Endothelial cell of umbilical vein (primary cell): ENCODE measurements at regions not wholly inside any gene's neighbourhood (a gene's known extent, or its start where the extent isn't known, plus 50 kb on each side); places are given as distances from the start of the nearest gene placed in this dataset.

Experiments used
- CTCF ChIP-seq, 2 donors: IDR thresholded peaks; 1 replicate in 1 of 2; 2 replicates in 1 of 2; pipeline ENCODE4 v1.5.1; 2011; ENCODE audit warnings: low read length in 2 of 2, mild to moderate bottlenecking in 2 of 2, moderate library complexity in 2 of 2, control low read depth in 1 of 2, inconsistent platforms in 1 of 2, low read depth in 1 of 2; ENCODE audit not compliant: insufficient read depth in 1 of 2; ENCODE audit errors: extremely low read depth in 1 of 2
- EZH2 ChIP-seq: IDR thresholded peaks from 2 replicates; pipeline ENCODE4 v1.6.1; 2012; ENCODE audit warnings: borderline replicate concordance, low read depth, mild to moderate bottlenecking, moderate library complexity, low read length, inconsistent platforms; ENCODE audit not compliant: severe bottlenecking
- FOS ChIP-seq: IDR thresholded peaks from 2 replicates; pipeline ENCODE4 v1.6.1; 2011; ENCODE audit warnings: mild to moderate bottlenecking, low read length, moderate library complexity, borderline replicate concordance; ENCODE audit not compliant: insufficient read depth
- POLR2AphosphoS5 ChIP-seq: IDR thresholded peaks from 2 replicates; pipeline ENCODE4 v1.6.1; 2012; ENCODE audit warnings: low read depth, mild to moderate bottlenecking, control low read depth, low read length, moderate library complexity; ENCODE audit not compliant: insufficient read depth

DNA sequence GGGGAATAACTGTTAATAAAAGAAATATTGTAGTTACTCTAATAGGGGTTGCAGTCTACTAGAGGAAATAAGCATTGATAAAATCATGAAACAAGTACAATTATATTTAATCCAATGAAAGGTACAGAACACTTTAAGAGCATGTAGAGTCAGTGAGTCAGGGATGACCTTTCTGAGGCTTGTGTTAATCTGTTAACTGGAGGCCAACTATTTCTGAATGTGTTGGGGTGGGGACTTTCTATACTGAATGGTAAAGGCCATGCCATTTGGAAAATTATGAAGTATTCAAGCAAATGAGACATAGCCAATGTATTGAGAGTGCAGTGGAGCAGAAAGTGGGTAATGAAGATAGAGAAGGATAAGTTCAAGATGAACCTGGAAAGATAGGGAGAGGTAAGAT is 646.2 kb downstream of the ADGRL2 start:
- TF ChIP-seq EZH2 (no peak), POLR2AphosphoS5 (no peak), FOS (no peak), CTCF (IDR thresholded peaks at IDR 0.05; ENCODE audit: extremely low read depth in 1 of 2, insufficient read depth in 1 of 2, low read depth in 1 of 2, low read length in 2 of 2) (no peak)
